IPS-20b (cell line): ENCODE measurements at regions not wholly inside any gene's neighbourhood (a gene's known extent, or its start where the extent isn't known, plus 50 kb on each side); places are given as distances from the start of the nearest gene placed in this dataset.
"Not testable (repeated sequence)": the region's sequence is repeated elsewhere in the genome, so short reads cannot be mapped to it uniquely, and the experiment has no call there.

ENCODE experiments used
- H3K27ac ChIP-seq: one replicate; pipeline ENCODE4 v1.5.1; 2013; ENCODE audit warnings: low read length
- H3K27me3 ChIP-seq: 2 replicates; pipeline ENCODE4 v1.6.1; 2013; ENCODE audit warnings: mild to moderate bottlenecking, low read length, inconsistent platforms; ENCODE audit not compliant: insufficient read depth
- H3K36me3 ChIP-seq: 2 replicates; pipeline ENCODE4 v1.6.1; 2013; ENCODE audit warnings: low read depth, mild to moderate bottlenecking, inconsistent platforms, low read length, moderate library complexity; ENCODE audit not compliant: insufficient read depth
- H3K4me1 ChIP-seq: 2 replicates; pipeline ENCODE4 v1.6.1; 2013; ENCODE audit warnings: mild to moderate bottlenecking, control low read depth, inconsistent platforms, low read length, moderate library complexity; ENCODE audit not compliant: insufficient read depth
- H3K4me3 ChIP-seq: 2 replicates; pipeline ENCODE4 v1.5.1; 2013; ENCODE audit warnings: mild to moderate bottlenecking, low read length, inconsistent platforms
- H3K9ac ChIP-seq: 2 replicates; pipeline ENCODE4 v1.6.1; 2013; ENCODE audit warnings: low read depth, mild to moderate bottlenecking, inconsistent platforms, low read length, moderate library complexity
- H3K9me3 ChIP-seq: 2 replicates; pipeline ENCODE4 v1.6.1; 2013; ENCODE audit warnings: mild to moderate bottlenecking, low read depth, low read length, inconsistent platforms; ENCODE audit not compliant: insufficient read depth

DNA sequence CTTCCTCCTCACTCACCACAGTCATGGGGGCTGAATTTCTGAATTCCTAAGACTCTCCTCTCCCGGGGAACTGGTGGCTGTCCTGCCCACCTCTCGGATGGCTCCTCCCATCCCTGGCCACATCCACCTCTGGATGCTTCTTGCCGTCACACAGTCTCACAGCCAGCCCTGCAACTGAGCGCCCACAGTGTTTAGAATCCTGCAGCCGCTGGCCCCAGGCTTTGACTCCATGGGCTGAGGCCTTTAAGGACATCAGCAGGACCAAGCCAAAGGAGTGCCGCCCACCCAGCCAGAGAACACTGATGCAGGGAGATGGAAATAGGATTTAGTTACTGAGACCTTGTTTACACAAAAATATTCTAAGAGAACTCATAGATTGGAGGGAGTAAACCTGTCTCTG lies 299.3 kb upstream of the WSB1 start:
- not testable (repeated sequence) for H3K9ac ChIP-seq, H3K27me3 ChIP-seq, H3K4me1 ChIP-seq, H3K27ac ChIP-seq, H3K4me3 ChIP-seq, H3K36me3 ChIP-seq
- peaks cover 83% of the 10 kb centered on the region for H3K9me3 ChIP-seq

DNA sequence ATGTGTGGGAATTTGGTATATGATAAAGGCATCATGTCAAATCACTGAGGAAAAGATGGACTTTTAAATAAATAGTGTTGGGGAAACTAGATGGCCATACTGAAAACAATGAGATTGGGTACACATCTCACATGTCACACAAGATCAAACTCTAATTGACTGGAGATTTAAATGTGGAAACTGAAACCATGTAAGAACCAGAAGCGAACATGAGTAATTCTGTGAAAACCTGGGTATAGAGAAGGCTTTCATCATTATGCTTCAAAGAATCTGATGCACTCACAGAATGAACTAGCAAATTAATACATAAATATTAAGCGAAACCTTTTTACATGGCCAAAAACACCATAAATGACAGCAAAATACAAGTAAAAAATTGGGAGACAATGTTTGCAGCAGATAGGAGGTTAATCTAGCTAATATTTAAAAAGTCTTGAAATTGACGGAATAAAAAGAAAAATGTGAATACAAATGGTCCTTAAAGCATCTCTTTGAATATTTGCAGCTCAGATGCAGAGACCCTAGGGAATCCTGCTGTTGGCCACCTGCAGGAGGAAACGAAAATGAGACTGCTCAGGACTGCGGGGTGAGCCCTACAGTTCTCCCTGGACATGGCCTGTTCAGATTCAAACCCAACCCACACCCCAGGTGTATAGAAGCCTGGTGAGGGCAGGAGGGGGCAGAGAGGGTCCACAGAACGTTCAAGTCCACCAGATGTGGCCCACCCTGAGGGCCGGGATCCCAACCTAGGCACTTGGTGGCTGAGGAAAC lies 297.6 kb upstream of the WSB1 start:
- not testable (repeated sequence) for H3K4me1 ChIP-seq, H3K9ac ChIP-seq, H3K27me3 ChIP-seq, H3K27ac ChIP-seq, H3K4me3 ChIP-seq, H3K36me3 ChIP-seq
- H3K9me3 ChIP-seq, result peaks cover 80% of the 10 kb centered on the region

DNA sequence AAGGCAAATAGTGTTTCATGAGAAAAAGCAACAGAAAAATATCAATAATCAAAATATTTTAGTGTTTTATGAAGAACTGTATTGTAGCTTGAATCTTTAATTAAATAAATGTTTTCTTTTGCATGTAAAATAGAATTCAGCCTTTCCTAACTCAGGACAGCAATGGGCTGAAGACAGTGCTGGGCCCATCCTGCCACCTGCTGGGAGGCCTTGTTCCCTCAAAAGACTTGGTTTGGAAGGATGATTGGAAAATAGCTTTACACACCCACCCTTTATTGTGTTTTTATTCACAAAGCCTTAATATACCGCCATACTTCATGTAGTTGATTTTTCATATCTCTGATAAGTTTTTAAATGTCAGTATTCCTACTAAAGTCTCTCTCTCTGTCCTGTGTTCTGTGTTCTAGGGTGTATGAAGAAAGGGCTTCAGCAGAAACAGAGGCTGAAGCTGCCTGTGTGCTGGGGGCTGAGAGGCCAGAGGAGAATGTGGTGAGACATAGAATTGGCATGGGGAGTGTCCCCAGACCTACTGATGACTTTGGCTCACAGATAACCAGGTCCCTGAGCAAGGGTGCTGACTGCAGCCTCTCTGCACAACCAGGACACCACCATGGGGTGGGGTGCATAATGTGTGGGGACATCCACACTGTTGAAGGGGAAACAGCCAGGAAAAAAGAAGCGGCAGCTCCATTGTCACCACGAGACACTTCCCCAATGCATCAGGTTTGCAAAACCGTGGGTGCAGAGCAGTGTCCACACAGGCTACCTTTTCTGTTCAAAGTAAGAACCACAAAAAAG lies 286.0 kb upstream of the WSB1 start:
- not testable (repeated sequence) for H3K27ac ChIP-seq, H3K9ac ChIP-seq

DNA sequence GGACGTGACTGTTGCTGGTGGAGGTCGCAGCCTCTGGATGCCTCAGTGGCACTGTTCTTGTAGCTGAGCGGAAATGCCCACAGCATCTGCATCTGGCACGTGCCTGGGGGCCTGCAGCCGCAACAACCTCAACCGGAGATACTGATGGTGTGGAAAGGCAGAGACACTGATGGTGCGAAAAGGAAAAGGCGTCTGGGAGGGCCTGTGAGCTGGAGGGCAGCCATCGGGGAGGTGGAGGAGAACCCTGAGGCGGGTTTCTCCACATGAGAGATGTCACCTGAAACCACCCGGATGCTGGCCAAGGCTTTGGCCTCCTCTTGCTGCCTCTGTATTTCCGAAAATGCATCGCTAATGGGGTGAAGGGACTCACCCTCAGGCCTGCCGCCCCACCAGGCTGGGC lies 284.8 kb upstream of the WSB1 start:
- no peak overlapping the region for H3K4me3 ChIP-seq
- H3K9ac ChIP-seq, result no peak overlapping the region
- no peak overlapping the region for H3K27ac ChIP-seq
- H3K4me1 ChIP-seq, result no peaks in the 10 kb centered on the region
- H3K36me3 ChIP-seq, result no peaks in the 10 kb centered on the region
- peaks cover 53% of the 10 kb centered on the region for H3K9me3 ChIP-seq
- no peaks in the 10 kb centered on the region for H3K27me3 ChIP-seq

More for the DNA sequence above, 286.0 kb upstream of the WSB1 start:
- not testable (repeated sequence) for H3K4me1 ChIP-seq, H3K4me3 ChIP-seq, H3K27me3 ChIP-seq, H3K36me3 ChIP-seq
- peaks cover 62% of the 10 kb centered on the region for H3K9me3 ChIP-seq

DNA sequence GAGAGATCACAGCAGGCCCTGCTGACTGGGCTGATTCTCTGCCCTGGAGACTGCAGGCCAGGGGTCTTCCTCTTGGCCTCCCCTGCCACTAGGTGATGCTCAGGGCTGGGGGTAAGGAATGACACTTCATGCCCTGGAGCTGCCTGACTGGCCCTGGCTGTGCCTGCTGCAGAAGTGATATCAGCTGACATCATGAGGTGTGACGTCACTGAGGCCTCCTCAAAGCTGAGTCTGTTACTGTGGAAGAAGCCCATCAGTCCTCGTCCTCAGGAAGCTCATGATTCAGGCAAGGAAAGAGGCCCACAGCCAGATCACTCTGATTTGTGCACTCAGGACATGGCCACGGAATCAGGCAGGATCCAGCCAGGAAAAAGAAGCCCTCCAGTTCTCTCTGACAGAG lies 283.8 kb upstream of the WSB1 start:
- not testable (repeated sequence) for H3K27me3 ChIP-seq, H3K4me1 ChIP-seq, H3K36me3 ChIP-seq, H3K4me3 ChIP-seq, H3K27ac ChIP-seq, H3K9ac ChIP-seq
- H3K9me3 ChIP-seq, result peaks cover 57% of the 10 kb centered on the region

DNA sequence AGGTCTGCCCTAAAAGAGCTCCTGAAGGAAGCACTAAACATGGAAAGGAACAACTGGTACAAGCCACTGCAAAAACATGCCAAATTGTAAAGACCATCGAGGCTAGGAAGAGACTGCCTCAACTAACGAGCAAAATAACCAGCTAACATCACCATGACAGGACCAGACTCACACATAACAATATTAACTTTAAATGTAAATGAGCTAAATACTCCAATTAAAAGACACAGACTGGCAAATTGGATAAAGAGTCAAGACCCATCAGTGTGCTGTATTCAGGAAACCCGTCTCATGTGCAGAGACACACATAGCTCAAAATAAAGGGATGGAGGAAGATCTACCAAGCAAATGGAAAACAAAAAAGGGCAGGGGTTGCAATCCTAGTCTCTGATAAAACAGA lies 263.4 kb upstream of the WSB1 start:
- H3K27ac ChIP-seq, H3K9ac ChIP-seq, H3K36me3 ChIP-seq: not testable (repeated sequence)

DNA sequence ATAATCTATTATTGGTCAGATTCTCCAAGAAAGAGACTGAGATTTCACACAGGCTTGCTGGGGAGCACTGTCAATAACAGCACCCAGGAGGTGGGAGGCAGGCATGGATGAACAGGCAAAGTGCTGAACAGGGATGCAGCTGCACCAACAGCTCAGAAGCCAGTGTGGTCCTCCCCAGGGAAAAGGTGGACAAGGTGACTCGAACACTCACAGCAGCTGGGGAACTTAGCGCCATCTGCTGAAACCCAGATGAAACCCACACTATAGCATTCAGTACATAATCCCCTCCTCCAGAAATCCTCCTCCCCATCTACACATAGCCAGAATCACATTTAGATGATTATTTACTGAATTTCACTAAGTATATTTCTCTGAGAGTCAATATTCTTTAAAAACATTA lies 255.2 kb upstream of the WSB1 start:
- H3K9me3 ChIP-seq, result peaks cover 33% of the 10 kb centered on the region
- H3K27me3 ChIP-seq, result no peaks in the 10 kb centered on the region
- no peaks in the 10 kb centered on the region for H3K36me3 ChIP-seq
- no peak overlapping the region for H3K4me3 ChIP-seq
- H3K27ac ChIP-seq, result no peak overlapping the region
- H3K9ac ChIP-seq, result no peak overlapping the region
- no peaks in the 10 kb centered on the region for H3K4me1 ChIP-seq

More for the DNA sequence above, 263.4 kb upstream of the WSB1 start:
- not testable (repeated sequence) for H3K4me1 ChIP-seq, H3K4me3 ChIP-seq, H3K27me3 ChIP-seq
- H3K9me3 ChIP-seq, result peaks cover 42% of the 10 kb centered on the region

DNA sequence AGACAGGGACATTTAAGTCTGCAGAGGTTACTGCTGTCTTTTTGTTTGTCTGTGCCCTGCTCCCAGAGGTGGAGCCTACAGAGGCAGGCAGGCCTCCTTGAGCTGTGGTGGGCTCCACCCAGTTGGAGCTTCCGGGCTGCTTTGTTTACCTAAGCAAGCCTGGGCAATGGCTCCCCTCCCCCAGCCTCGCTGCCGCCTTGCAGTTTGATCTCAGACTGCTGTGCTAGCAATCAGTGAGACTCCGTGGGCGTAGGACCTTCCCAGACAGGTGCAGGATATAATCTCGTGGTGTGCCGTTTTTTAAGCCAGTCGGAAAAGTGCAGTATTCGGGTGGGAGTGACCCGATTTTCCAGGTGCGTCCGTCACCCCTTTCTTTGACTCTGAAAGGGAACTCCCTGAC lies 248.9 kb upstream of the WSB1 start:
- H3K27me3 ChIP-seq, H3K4me1 ChIP-seq, H3K9ac ChIP-seq, H3K4me3 ChIP-seq, H3K27ac ChIP-seq, H3K36me3 ChIP-seq: not testable (repeated sequence)
- H3K9me3 ChIP-seq, result peaks cover 48% of the 10 kb centered on the region

DNA sequence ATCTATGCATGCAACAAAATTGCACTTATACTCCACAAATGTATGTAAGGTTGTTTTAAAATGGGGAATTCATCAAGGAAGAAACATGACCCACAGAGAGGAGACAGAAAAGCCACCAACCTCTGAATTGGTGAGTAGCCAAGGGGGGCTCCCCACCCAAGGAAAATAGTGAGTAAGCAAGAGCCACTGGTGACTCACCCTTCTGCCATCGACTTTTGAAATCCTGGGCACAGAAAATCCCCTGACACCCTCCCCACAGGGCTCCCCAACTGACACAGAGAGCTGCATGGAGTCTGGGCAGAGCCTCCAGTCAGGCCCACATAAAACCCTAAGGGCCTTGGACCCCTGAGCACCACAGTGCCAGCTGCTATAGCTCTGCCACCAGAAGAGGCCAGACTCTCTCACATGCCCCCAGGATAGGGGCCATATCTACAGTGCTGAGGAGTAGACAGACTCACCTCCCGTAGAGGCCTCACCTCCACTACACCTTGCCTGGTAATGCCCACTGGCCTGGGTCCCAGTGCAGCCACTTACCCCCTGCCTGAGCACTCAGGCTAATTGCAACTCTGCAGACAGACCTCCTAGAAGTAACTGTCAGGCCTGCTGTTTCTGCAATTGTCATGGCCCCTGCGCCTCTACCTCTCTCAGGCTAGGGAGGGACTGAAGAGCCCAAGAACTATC lies 244.7 kb upstream of the WSB1 start:
- Histone ChIP-seq H3K27ac (no peak overlapping the region), H3K4me3 (no peak overlapping the region), H3K9me3 (peaks cover 82% of the 10 kb centered on the region), H3K36me3 (no peaks in the 10 kb centered on the region), H3K4me1 (no peaks in the 10 kb centered on the region), H3K9ac (no peak overlapping the region), H3K27me3 (no peaks in the 10 kb centered on the region)

DNA sequence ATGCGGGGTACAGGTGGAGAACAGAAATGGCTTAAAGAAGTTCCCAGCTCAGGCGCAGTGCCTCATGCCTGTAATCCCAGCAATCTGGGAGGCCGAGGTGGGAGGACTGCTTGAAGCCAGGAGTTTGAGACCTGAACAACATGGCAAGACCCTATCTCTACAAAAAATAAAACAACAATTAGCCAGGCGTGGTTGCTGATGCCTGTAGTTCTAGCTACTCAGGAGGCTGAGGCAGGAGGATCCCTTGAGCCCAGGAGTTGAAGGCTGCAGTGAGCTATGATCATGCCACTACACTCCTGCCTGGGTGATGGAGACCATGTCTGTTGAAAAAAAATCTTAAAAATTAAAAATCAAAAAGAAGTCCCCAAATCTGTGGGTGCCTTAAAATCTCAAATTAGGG lies 228.3 kb upstream of the WSB1 start:
- Histone ChIP-seq H3K4me1 (no peaks in the 10 kb centered on the region), H3K27ac (no peak overlapping the region), H3K27me3 (no peaks in the 10 kb centered on the region), H3K9ac (no peak overlapping the region), H3K4me3 (no peak overlapping the region), H3K36me3 (no peaks in the 10 kb centered on the region), H3K9me3 (peaks cover 95% of the 10 kb centered on the region)

DNA sequence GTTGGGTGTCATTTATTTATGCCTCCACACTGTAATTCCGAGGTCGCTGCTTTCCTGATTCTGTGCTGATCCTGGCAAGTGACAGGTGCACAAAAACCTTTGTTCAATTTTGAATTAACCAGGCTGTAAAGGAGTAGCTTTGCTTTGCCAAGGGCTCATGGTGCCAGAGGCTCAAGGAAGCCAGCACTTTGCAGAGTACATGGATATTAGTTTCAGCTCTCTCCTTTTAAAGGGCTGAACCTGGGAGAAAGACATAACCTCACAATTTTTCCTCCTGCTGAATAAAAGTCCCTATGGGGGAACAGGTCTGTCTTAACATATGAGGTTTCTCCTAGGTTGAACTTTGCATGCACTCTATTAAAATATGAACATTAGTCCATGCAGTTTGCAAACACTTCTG lies 227.6 kb upstream of the WSB1 start:
- Histone ChIP-seq H3K9ac (no peak overlapping the region), H3K27me3 (no peaks in the 10 kb centered on the region), H3K9me3 (peaks cover 96% of the 10 kb centered on the region), H3K4me1 (no peaks in the 10 kb centered on the region), H3K36me3 (no peaks in the 10 kb centered on the region), H3K4me3 (no peak overlapping the region), H3K27ac (no peak overlapping the region)
